T47D (cell line): ENCODE measurements at regions not wholly inside any gene's neighbourhood (a gene's known extent, or its start where the extent isn't known, plus 50 kb on each side); places are given as distances from the start of the nearest gene placed in this dataset.
"Not testable (repeated sequence)": the region's sequence is repeated elsewhere in the genome, so short reads cannot be mapped to it uniquely, and the experiment has no call there.

ENCODE experiments used
- DNase-seq, 2 experiments: peaks; one replicate each; pipeline versions ENCODE4 v3.0.0 to v3.0.0-alpha.2; 2011 to 2012; ENCODE audit warnings: low read depth in 1 of 2, low spot score in 1 of 2
- JUND ChIP-seq: IDR thresholded peaks from 2 replicates; pipeline ENCODE4 v1.6.1; 2012; ENCODE audit warnings: low read depth
- in situ Hi-C: cut with HindIII; loops from 2 replicates; pipeline ENCODE4 v1.10.0; 2016; ENCODE audit warnings: low sequenced_read_pairs, low pct_unique_long_range_greater_than_20kb

- no peak for TF ChIP-seq JUND
- in situ Hi-C loops: no loop called here
These were observed 624.8 kb downstream of the CHSY3 start for GRCh38 chr5:130529111-130529510.

GRCh38 chr5:130528474-130528873, 624.2 kb downstream of the CHSY3 start:
- DNase-seq: no peak
- in situ Hi-C loops: no loop called here
- TF ChIP-seq JUND: no peak

More at GRCh38 chr5:130529111-130529510, 624.8 kb downstream of the CHSY3 start:
- DNase-seq: no peak

- peak; percentile 9 to 84 for DNase-seq
- in situ Hi-C loops: no loop called here
- TF ChIP-seq JUND: no peak
These were observed 622.4 kb downstream of the CHSY3 start for GRCh38 chr5:130526708-130527107.

- no peak for TF ChIP-seq JUND
- DNase-seq: no peak
- in situ Hi-C loops: no loop called here
These were observed 615.9 kb downstream of the CHSY3 start for GRCh38 chr5:130520211-130520610.

GRCh38 chr5:130514984-130515690, 610.9 kb downstream of the CHSY3 start:
- no peak for TF ChIP-seq JUND
- in situ Hi-C loops: no loop called here
- DNase-seq: no peak

GRCh38 chr5:130502702-130503101, 598.4 kb downstream of the CHSY3 start:
- DNase-seq: no peak
- in situ Hi-C loops: no loop called here
- no peak for TF ChIP-seq JUND

GRCh38 chr5:130501151-130501865, 597.0 kb downstream of the CHSY3 start:
- in situ Hi-C loops: no loop called here
- TF ChIP-seq JUND: no peak
- no peak for DNase-seq

- not testable (repeated sequence) for DNase-seq
These were observed 596.2 kb downstream of the CHSY3 start for GRCh38 chr5:130500495-130500894.

GRCh38 chr5:130496215-130496614, 592.0 kb downstream of the CHSY3 start:
- no peak for TF ChIP-seq JUND
- DNase-seq: peak in 1 of 2 experiments; percentile 32
- in situ Hi-C loops: no loop called here

More at GRCh38 chr5:130500495-130500894, 596.2 kb downstream of the CHSY3 start:
- in situ Hi-C loops: not testable (repeated sequence)

- no peak for TF ChIP-seq JUND
- in situ Hi-C loops: no loop called here
- no peak for DNase-seq
These were observed 584.0 kb downstream of the CHSY3 start for GRCh38 chr5:130488252-130488651.

- DNase-seq: peak in 1 of 2 experiments; percentile 19
- in situ Hi-C loops: no loop called here
- TF ChIP-seq JUND: no peak
These were observed 575.0 kb downstream of the CHSY3 start for GRCh38 chr5:130479045-130479804.

- in situ Hi-C loops: no loop called here
- no peak for DNase-seq
- TF ChIP-seq JUND: no peak
These were observed 572.1 kb downstream of the CHSY3 start for GRCh38 chr5:130476325-130476724.

GRCh38 chr5:130462516-130462915, 558.3 kb downstream of the CHSY3 start:
- no peak for DNase-seq
- TF ChIP-seq JUND: no peak
- in situ Hi-C loops: no loop called here
